ENCODE measurements at regions not wholly inside any gene's neighbourhood (a gene's known extent, or its start where the extent isn't known, plus 50 kb on each side); places are given as distances from the start of the nearest gene placed in this dataset.

DNA sequence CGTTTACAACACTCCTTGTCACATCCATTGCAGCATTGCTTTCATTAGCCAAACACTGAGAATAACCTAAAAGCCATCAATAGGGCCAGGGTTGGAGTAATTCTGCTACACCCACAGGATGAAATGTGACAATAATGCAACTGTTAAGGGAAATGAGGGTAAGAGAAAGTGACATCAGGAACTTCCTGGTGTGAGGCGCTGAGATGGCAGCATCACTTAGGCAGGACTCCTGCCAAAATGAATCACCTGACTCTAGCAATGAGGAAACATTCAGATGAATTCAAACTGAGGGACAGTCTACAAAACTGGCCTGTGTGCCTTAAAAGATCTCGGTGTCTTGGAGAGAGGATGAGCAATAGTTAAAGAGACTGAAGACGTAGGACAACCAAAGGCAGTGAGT is 115.6 kb upstream of the AGAP1 start:
- ChIA-PET CTCF (ENCODE audit: partially characterized antibody) (interaction anchor here (0.9 to 1.0 kb wide), 2 partner anchors 113 to 215 kb away, joined by 3 read pairs; no protein-coding TSS in a partner anchor), POLR2A (ENCODE audit: partially characterized antibody) (no interaction called here)
- no peak overlapping the region for H3K4me2 ChIP-seq (ENCODE audit: insufficient read depth in 1 of 2, low read depth in 2 of 2, low read length in 2 of 2)
- WGBS, 2 experiments (ENCODE audit: extremely low coverage in 1 of 2, insufficient coverage in 1 of 2, insufficient read length in 1 of 2, insufficient replicate concordance in 2 of 2, low coverage in 1 of 2, low lambda C conversion rate in 2 of 2, missing lambda C conversion rate in 1 of 2) = 86 to 100% methylated on average over 1 to 4 of the region's 4 CpGs
- H3K18ac ChIP-seq (ENCODE audit: extremely low read depth, low read length) = no peak overlapping the region
- H2BK120ac ChIP-seq (replicated peaks; ENCODE audit: low read depth, low read length) = no peak overlapping the region
- no peaks in the 10 kb centered on the region for H3K36me3 ChIP-seq (ENCODE audit: control insufficient read depth in 2 of 4, insufficient read depth in 4 of 4, low read length in 3 of 4)
- no peak overlapping the region for H3K4ac ChIP-seq (replicated peaks; ENCODE audit: insufficient read length, low read depth, low read length)
- H2BK20ac ChIP-seq (ENCODE audit: low read length) = no peak overlapping the region
- H3K79me2 ChIP-seq (ENCODE audit: control insufficient read depth in 1 of 2, insufficient read depth in 2 of 2, low read length in 2 of 2) = no peaks in the 10 kb centered on the region
- H4K20me1 ChIP-seq (replicated peaks in 1 of 2; ENCODE audit: control insufficient read depth in 1 of 2, insufficient read depth in 2 of 2, low read length in 2 of 2) = no peaks in the 10 kb centered on the region
- FAIRE-seq = no peak
- peaks cover 0 to 2% (median 0%) of the 10 kb centered on the region in 4 experiments; a peak in 1 of 7 replicates for H3K27me3 ChIP-seq (replicated peaks in 1 of 4; ENCODE audit: control insufficient read depth in 3 of 4, extremely low read depth in 1 of 4, insufficient read depth in 3 of 4, low read length in 3 of 4)
- no peak overlapping the region for H2BK12ac ChIP-seq (ENCODE audit: low read depth, low read length)
- H3K9me3 ChIP-seq (ENCODE audit: insufficient read depth in 2 of 2, low read depth in 1 of 2, low read length in 1 of 2) = no peaks in the 10 kb centered on the region
- no peak overlapping the region for H2AK5ac ChIP-seq (ENCODE audit: low read depth, low read length)
- no peak overlapping the region for H2BK5ac ChIP-seq (ENCODE audit: low read depth, low read length)
- H3K79me1 ChIP-seq (ENCODE audit: low read depth, low read length) = no peaks in the 10 kb centered on the region
- no peak overlapping the region for H3K14ac ChIP-seq (ENCODE audit: insufficient read length)
- no peak overlapping the region for H4K5ac ChIP-seq (ENCODE audit: insufficient read length, low read depth, low read length)
- H3K9ac ChIP-seq (replicated peaks in 1 of 4; ENCODE audit: extremely low read depth in 1 of 4, low read depth in 3 of 4, low read length in 3 of 4) = no peak overlapping the region
- H4K8ac ChIP-seq (ENCODE audit: extremely low read depth, insufficient read depth, low read length) = no peak overlapping the region
- no peak overlapping the region for H3K56ac ChIP-seq (replicated peaks; ENCODE audit: insufficient read length, low read depth, low read length)
- H3K4me3 ChIP-seq (ENCODE audit: extremely low read depth in 1 of 4, insufficient read depth in 2 of 4, low read depth in 3 of 4, low read length in 4 of 4) = no peak overlapping the region
- peaks cover 3% of the 10 kb centered on the region; the same call in 1 of the 2 replicates for H3K23me2 ChIP-seq (ENCODE audit: low read depth, low read length)
- H4K91ac ChIP-seq (replicated peaks; ENCODE audit: insufficient read length, low read length) = no peak overlapping the region
- no peak overlapping the region for H3K27ac ChIP-seq (ENCODE audit: low read depth, low read length)
- no peak overlapping the region for H2BK15ac ChIP-seq (ENCODE audit: low read length)
- no peaks in the 10 kb centered on the region for H3K4me1 ChIP-seq (replicated peaks in 1 of 4; ENCODE audit: control insufficient read depth in 3 of 4, insufficient read depth in 4 of 4, low read length in 3 of 4)
- DNase-seq (ENCODE audit: low read depth in 1 of 2, low spot score in 2 of 2) = no peak
- no peak overlapping the region for H3K23ac ChIP-seq (ENCODE audit: insufficient read length)
- no peak overlapping the region for H2AFZ ChIP-seq (ENCODE audit: low read length)
- TF ChIP-seq BCL11A (IDR thresholded peaks at IDR 0.05; ENCODE audit: low read depth in 2 of 2, low read length in 2 of 2) = no peak
- no peak for TF ChIP-seq NRF1 (IDR thresholded peaks at IDR 0.05; ENCODE audit: low read depth, low read length)
- TF ChIP-seq GTF2F1 (IDR thresholded peaks at IDR 0.05; ENCODE audit: borderline replicate concordance, low read depth, low read length) = no peak
- TF ChIP-seq SIN3A (conservative IDR thresholded peaks at IDR 0.05 in 1 of 2, IDR thresholded peaks at IDR 0.05 in 1 of 2; ENCODE audit: low read depth in 1 of 2, low read length in 2 of 2) = no peak
- no peak for TF ChIP-seq MAX (IDR thresholded peaks at IDR 0.05)
- TF ChIP-seq TAF7 (optimal IDR thresholded peaks at IDR 0.05; ENCODE audit: borderline replicate concordance, low read depth, low read length) = no peak
- no peak for TF ChIP-seq USF2 (IDR thresholded peaks at IDR 0.05; ENCODE audit: low read length)
- TF ChIP-seq POLR2AphosphoS5 (IDR thresholded peaks at IDR 0.05; ENCODE audit: low read depth, low read length) = no peak
- TF ChIP-seq YY1 (IDR thresholded peaks at IDR 0.05; ENCODE audit: low read depth, low read length) = no peak
- no peak for TF ChIP-seq BRCA1 (IDR thresholded peaks at IDR 0.05; ENCODE audit: low read depth, low read length)
- TF ChIP-seq, protein P1, sequence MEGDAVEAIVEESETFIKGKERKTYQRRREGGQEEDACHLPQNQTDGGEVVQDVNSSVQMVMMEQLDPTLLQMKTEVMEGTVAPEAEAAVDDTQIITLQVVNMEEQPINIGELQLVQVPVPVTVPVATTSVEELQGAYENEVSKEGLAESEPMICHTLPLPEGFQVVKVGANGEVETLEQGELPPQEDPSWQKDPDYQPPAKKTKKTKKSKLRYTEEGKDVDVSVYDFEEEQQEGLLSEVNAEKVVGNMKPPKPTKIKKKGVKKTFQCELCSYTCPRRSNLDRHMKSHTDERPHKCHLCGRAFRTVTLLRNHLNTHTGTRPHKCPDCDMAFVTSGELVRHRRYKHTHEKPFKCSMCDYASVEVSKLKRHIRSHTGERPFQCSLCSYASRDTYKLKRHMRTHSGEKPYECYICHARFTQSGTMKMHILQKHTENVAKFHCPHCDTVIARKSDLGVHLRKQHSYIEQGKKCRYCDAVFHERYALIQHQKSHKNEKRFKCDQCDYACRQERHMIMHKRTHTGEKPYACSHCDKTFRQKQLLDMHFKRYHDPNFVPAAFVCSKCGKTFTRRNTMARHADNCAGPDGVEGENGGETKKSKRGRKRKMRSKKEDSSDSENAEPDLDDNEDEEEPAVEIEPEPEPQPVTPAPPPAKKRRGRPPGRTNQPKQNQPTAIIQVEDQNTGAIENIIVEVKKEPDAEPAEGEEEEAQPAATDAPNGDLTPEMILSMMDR (IDR thresholded peaks at IDR 0.05; ENCODE audit: control extremely low read depth in 1 of 3, insufficient read depth in 1 of 3, low read depth in 1 of 3, low read length in 3 of 3) = no peak
